B cell (primary cell): ENCODE measurements at regions not wholly inside any gene's neighbourhood (a gene's known extent, or its start where the extent isn't known, plus 50 kb on each side); places are given as distances from the start of the nearest gene placed in this dataset.

Experiments used
- ATAC-seq: fragments of 200-7000 bp; cut with Tn5 transposase; one replicate; pipeline ENCODE4 v1.10.0; 2021; ENCODE audit warnings: low read depth, mild to moderate bottlenecking, moderate number of reproducible peaks, moderate library complexity
- CTCF ChIA-PET: fragments of 350-600 bp; sonication (Branson Sonifier 250); formaldehyde crosslinking; loops from one replicate; lab custom pipeline; 2021; ENCODE audit warnings: antibody characterized with exemption, inconsistent platforms; lab: Charles Lee
- POLR2A ChIA-PET: fragments of 350-600 bp; sonication (Branson Sonifier 250); formaldehyde crosslinking; loops from one replicate; lab custom pipeline; 2021; ENCODE audit warnings: antibody characterized with exemption; lab: Charles Lee
- DNase-seq: peaks from one replicate; pipeline ENCODE4 v3.0.0; 2013
- H2AFZ ChIP-seq: 2 replicates; pipeline ENCODE4 v1.6.1; 2012; ENCODE audit warnings: mild to moderate bottlenecking, low read depth, low read length; ENCODE audit not compliant: insufficient read depth, poor library complexity, severe bottlenecking
- H3K27ac ChIP-seq, 2 donors: 1 replicate in 1 of 2; 2 replicates in 1 of 2; pipeline ENCODE4 v1.5.1; 2012 to 2013; ENCODE audit warnings: low read length in 2 of 2, mild to moderate bottlenecking in 2 of 2, moderate library complexity in 1 of 2
- H3K27me3 ChIP-seq, 4 experiments: fragments of 200-600 bp in 1 of 4; sonication (generic) in 1 of 4; replicated peaks in 1 of 4; 1 replicate in 2 of 4; 2 replicates in 2 of 4; pipeline versions ENCODE4 v1.6.1 to v1.7.0; 2013 to 2016; ENCODE audit warnings: low read length in 3 of 4, mild to moderate bottlenecking in 2 of 4, mixed read lengths in 1 of 4, moderate library complexity in 1 of 4; ENCODE audit not compliant: insufficient read depth in 4 of 4, control insufficient read depth in 3 of 4; ENCODE audit errors: control extremely low read depth in 1 of 4
- H3K36me3 ChIP-seq, 2 experiments: replicated peaks in 1 of 2; 1 replicate in 1 of 2; 2 replicates in 1 of 2; pipeline versions ENCODE4 v1.6.1 to v1.7.1; 2013; ENCODE audit warnings: low read length in 1 of 2; ENCODE audit not compliant: insufficient read depth in 2 of 2, control insufficient read depth in 1 of 2; ENCODE audit errors: control extremely low read depth in 1 of 2, extremely low read depth in 1 of 2
- H3K4me1 ChIP-seq, 2 donors: fragments of 200-600 bp in 1 of 2; sonication (generic) in 1 of 2; 1 replicate in 1 of 2; 2 replicates in 1 of 2; pipeline versions ENCODE4 v1.5.1 to v1.6.1; 2013 to 2017; ENCODE audit warnings: low read length in 2 of 2; ENCODE audit not compliant: control insufficient read depth in 2 of 2, insufficient read depth in 2 of 2
- H3K4me2 ChIP-seq: replicated peaks from 2 replicates; pipeline ENCODE3; 2012; ENCODE audit warnings: mild to moderate bottlenecking, low read depth, low read length; ENCODE audit not compliant: poor library complexity, severe bottlenecking
- H3K4me3 ChIP-seq, 5 experiments: fragments of 200-600 bp in 1 of 5; sonication (generic) in 1 of 5; 1 replicate in 3 of 5; 2 replicates in 2 of 5; pipeline versions ENCODE4 v1.5.1 to v1.7.0; 2011 to 2016; ENCODE audit warnings: low read length in 4 of 5, mild to moderate bottlenecking in 4 of 5, low read depth in 2 of 5, control low read depth in 1 of 5, moderate library complexity in 1 of 5; ENCODE audit not compliant: insufficient read depth in 1 of 5; ENCODE audit errors: control extremely low read depth in 1 of 5, extremely low read depth in 1 of 5
- H3K79me2 ChIP-seq: fragments of 200-600 bp; sonication (generic); one replicate; pipeline ENCODE4 v1.6.0; 2016; ENCODE audit warnings: low read length; ENCODE audit not compliant: control insufficient read depth, insufficient read depth
- H3K9ac ChIP-seq: fragments of 200-600 bp; sonication (generic); 2 replicates; pipeline ENCODE4 v1.6.1; 2017; ENCODE audit warnings: mild to moderate bottlenecking, low read length, moderate library complexity
- H3K9me3 ChIP-seq, 3 donors: one replicate each; pipeline versions ENCODE4 v1.6.1 to v1.7.1; 2013; ENCODE audit warnings: low read length in 2 of 3; ENCODE audit not compliant: control insufficient read depth in 2 of 3, insufficient read depth in 1 of 3; ENCODE audit errors: control extremely low read depth in 1 of 3
- H4K20me1 ChIP-seq: 2 replicates; pipeline ENCODE4 v1.6.0; 2012; ENCODE audit warnings: mild to moderate bottlenecking, low read length; ENCODE audit not compliant: insufficient read depth, control insufficient read depth, poor library complexity, severe bottlenecking
- H3K27ac Mint-ChIP-seq: one replicate; pipeline ENCODE4 v1.8.0; 2021; ENCODE audit warnings: mixed read lengths
- H3K27me3 Mint-ChIP-seq: one replicate; pipeline ENCODE4 v1.8.0; 2021; ENCODE audit warnings: mixed read lengths
- H3K4me1 Mint-ChIP-seq: one replicate; pipeline ENCODE4 v1.8.0; 2021; ENCODE audit warnings: mixed read lengths
- H3K4me3 Mint-ChIP-seq: one replicate; pipeline ENCODE4 v1.8.0; 2021; ENCODE audit warnings: mixed read lengths
- H3K9me3 Mint-ChIP-seq: one replicate; pipeline ENCODE4 v1.8.0; 2022; ENCODE audit warnings: mixed read lengths; ENCODE audit not compliant: insufficient read depth
- EZH2 ChIP-seq: IDR thresholded peaks from 2 replicates; pipeline ENCODE4 v1.6.1; 2012; ENCODE audit warnings: borderline replicate concordance, low read depth, mild to moderate bottlenecking, moderate library complexity, low read length; ENCODE audit not compliant: insufficient read depth, poor library complexity, severe bottlenecking
- WGBS: methylation state at CpG from one replicate; pipeline ENCODE4 v1.1.5; 2013; ENCODE audit warnings: missing lambda C conversion rate; ENCODE audit not compliant: insufficient coverage; 5-methylcytosine and 5-hydroxymethylcytosine counted together
- intact Hi-C: fragments of 100-400 bp; cut with micrococcal nuclease; formaldehyde crosslinking; loops from one replicate; pipeline ENCODE4 v1.10.0; 2022
- TF ChIP-seq, protein P1 (sequence below): fragments of 200-600 bp; IDR thresholded peaks from one replicate; pipeline ENCODE4 v1.8.0; 2022; ENCODE audit warnings: antibody characterized with exemption, mild to moderate bottlenecking

DNA sequence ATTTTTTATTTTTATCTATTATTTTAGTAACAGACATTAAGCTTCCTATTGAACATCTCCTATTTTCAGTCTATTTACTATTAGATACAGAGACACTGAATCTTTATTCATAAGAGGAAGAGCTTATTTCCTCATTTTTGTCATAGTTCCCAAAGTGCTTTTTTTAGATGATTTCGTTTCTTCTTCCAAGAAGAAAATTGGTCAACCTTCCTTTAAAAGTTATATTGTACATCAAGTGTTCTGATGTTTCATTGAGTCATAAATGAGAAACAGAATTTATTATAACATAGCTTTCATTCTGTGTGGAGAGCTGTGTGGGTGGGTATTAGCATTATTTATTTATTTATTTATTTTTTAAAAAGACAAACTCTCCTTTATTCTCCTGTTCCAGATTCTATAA is 50.6 kb upstream of the BACH1 start:
- H3K79me2 ChIP-seq: no peaks in the 10 kb centered on the region
- POLR2A ChIA-PET: interaction anchor here (0.6 kb wide), 1 partner anchor 13 kb away, joined by 3 read pairs; no protein-coding TSS in a partner anchor
- DNase-seq: no peak
- H3K4me3 Mint-ChIP-seq: no peak overlapping the region
- H3K4me1 Mint-ChIP-seq: peaks cover 5% of the 10 kb centered on the region
- H4K20me1 ChIP-seq: no peaks in the 10 kb centered on the region
- CTCF ChIA-PET: interaction anchor here (0.9 kb wide), 1 partner anchor 84 kb away, joined by 3 read pairs; no protein-coding TSS in a partner anchor
- H3K4me1 ChIP-seq: no peaks in the 10 kb centered on the region
- TF ChIP-seq EZH2: no peak
- TF ChIP-seq, protein P1, sequence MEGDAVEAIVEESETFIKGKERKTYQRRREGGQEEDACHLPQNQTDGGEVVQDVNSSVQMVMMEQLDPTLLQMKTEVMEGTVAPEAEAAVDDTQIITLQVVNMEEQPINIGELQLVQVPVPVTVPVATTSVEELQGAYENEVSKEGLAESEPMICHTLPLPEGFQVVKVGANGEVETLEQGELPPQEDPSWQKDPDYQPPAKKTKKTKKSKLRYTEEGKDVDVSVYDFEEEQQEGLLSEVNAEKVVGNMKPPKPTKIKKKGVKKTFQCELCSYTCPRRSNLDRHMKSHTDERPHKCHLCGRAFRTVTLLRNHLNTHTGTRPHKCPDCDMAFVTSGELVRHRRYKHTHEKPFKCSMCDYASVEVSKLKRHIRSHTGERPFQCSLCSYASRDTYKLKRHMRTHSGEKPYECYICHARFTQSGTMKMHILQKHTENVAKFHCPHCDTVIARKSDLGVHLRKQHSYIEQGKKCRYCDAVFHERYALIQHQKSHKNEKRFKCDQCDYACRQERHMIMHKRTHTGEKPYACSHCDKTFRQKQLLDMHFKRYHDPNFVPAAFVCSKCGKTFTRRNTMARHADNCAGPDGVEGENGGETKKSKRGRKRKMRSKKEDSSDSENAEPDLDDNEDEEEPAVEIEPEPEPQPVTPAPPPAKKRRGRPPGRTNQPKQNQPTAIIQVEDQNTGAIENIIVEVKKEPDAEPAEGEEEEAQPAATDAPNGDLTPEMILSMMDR: no peak
- no peaks in the 10 kb centered on the region for H3K27me3 Mint-ChIP-seq
- no peak overlapping the region for H2AFZ ChIP-seq
- intact Hi-C loops: no loop called here
- no peak overlapping the region for H3K27ac ChIP-seq
- H3K9ac ChIP-seq: no peak overlapping the region
- ATAC-seq: no peak
- H3K9me3 Mint-ChIP-seq: peaks cover 3% of the 10 kb centered on the region
- H3K36me3 ChIP-seq: no peaks in the 10 kb centered on the region
- no peak overlapping the region for H3K27ac Mint-ChIP-seq
- WGBS: no CpG with 5 or more reads among the region's 1 CpG
- no peak overlapping the region for H3K4me2 ChIP-seq
- H3K27me3 ChIP-seq: no peaks in the 10 kb centered on the region
- H3K9me3 ChIP-seq: peaks cover 0 to 5% (median 3%) of the 10 kb centered on the region in 3 donors
- no peak overlapping the region for H3K4me3 ChIP-seq
